OCI-LY7 (cell line): ENCODE measurements at regions not wholly inside any gene's neighbourhood (a gene's known extent, or its start where the extent isn't known, plus 50 kb on each side); places are given as distances from the start of the nearest gene placed in this dataset.

Experiments
- BruUV-seq: library from RNA; stranded (reverse); fragments of 400-500 nt; replicated peaks from 2 replicates; lab custom pipeline; 2021; lab: Mats Ljungman, UMichigan
- CTCF ChIA-PET: fragments of 300-600 bp; sonication (Branson Sonifier 250); formaldehyde crosslinking; loops from one replicate; lab custom pipeline; 2022; ENCODE audit warnings: antibody characterized with exemption; ENCODE audit not compliant: unreplicated experiment; lab: Charles Lee
- POLR2A ChIA-PET: fragments of 300-600 bp; sonication (Branson Sonifier 250); formaldehyde crosslinking; loops from one replicate; lab custom pipeline; 2022; ENCODE audit warnings: antibody characterized with exemption; lab: Charles Lee
- DNase-seq: peaks from one replicate; pipeline ENCODE4 v3.0.0-alpha.2; 2015; ENCODE audit warnings: low spot score
- H2AFZ ChIP-seq: fragments of 200-600 bp; sonication (generic), shearing (Covaris generic); 2 replicates; pipeline ENCODE4 v1.6.1; 2014; ENCODE audit warnings: mild to moderate bottlenecking, antibody characterized with exemption, low read length, moderate library complexity
- H3K27ac ChIP-seq: fragments of 200-600 bp; sonication (generic); 2 replicates; pipeline ENCODE4 v1.5.1; 2014; ENCODE audit warnings: mixed run types, low read depth, mild to moderate bottlenecking, moderate library complexity, low read length, inconsistent platforms; ENCODE audit not compliant: poor library complexity, severe bottlenecking
- H3K36me3 ChIP-seq: fragments of 200-600 bp; sonication (generic); 2 replicates; pipeline ENCODE4 v1.6.1; 2014; ENCODE audit warnings: mild to moderate bottlenecking, antibody characterized with exemption, low read length, moderate library complexity, mixed read lengths; ENCODE audit not compliant: insufficient read depth
- H3K4me1 ChIP-seq: fragments of 200-600 bp; sonication (generic); 2 replicates; pipeline ENCODE4 v1.5.1; 2014; ENCODE audit warnings: mild to moderate bottlenecking, low read length; ENCODE audit not compliant: insufficient read depth, poor library complexity, severe bottlenecking
- H3K4me2 ChIP-seq: fragments of 200-600 bp; sonication (generic); 2 replicates; pipeline ENCODE4 v1.6.1; 2014; ENCODE audit warnings: mild to moderate bottlenecking, low read length
- H3K4me3 ChIP-seq: fragments of 200-600 bp; sonication (generic); 2 replicates; pipeline ENCODE4 v1.5.1; 2014; ENCODE audit warnings: mild to moderate bottlenecking, low read depth, low read length; ENCODE audit not compliant: poor library complexity, severe bottlenecking
- H3K79me2 ChIP-seq: fragments of 200-600 bp; sonication (generic); 2 replicates; pipeline ENCODE4 v1.6.1; 2016; ENCODE audit warnings: low read depth, mild to moderate bottlenecking, low read length, moderate library complexity, mixed read lengths; ENCODE audit not compliant: insufficient read depth
- H3K9me2 ChIP-seq: fragments of 200-600 bp; sonication (generic); 2 replicates; pipeline ENCODE4 v1.6.1; 2016; ENCODE audit warnings: mild to moderate bottlenecking, low read length, mixed read lengths; ENCODE audit not compliant: insufficient read depth
- H3K9me3 ChIP-seq: fragments of 200-600 bp; sonication (generic); 2 replicates; pipeline ENCODE4 v1.6.1; 2014; ENCODE audit warnings: mild to moderate bottlenecking, mixed run types, low read length, mixed read lengths
- H4K20me1 ChIP-seq: fragments of 200-600 bp; sonication (generic); 2 replicates; pipeline ENCODE4 v1.6.1; 2014; ENCODE audit warnings: mild to moderate bottlenecking, antibody characterized with exemption, low read length, moderate library complexity, mixed read lengths; ENCODE audit not compliant: insufficient read depth
- CTCF ChIP-seq: fragments of 200-600 bp; sonication (generic); conservative IDR thresholded peaks from 2 replicates; pipeline ENCODE4 v1.5.1; 2014; ENCODE audit warnings: mild to moderate bottlenecking, antibody characterized with exemption, low read length, moderate library complexity, mixed read lengths
- EZH2phosphoT487 ChIP-seq: fragments of 200-600 bp; sonication (generic); IDR thresholded peaks from 2 replicates; pipeline ENCODE4 v1.6.1; 2018; ENCODE audit warnings: low read depth, borderline replicate concordance, mild to moderate bottlenecking, mixed run types, antibody characterized with exemption, low read length, moderate library complexity, mixed read lengths
- intact Hi-C: fragments of 100-400 bp; cut with micrococcal nuclease; formaldehyde crosslinking; loops from one replicate; pipeline ENCODE4 v1.10.0; 2022; ENCODE audit not compliant: unreplicated experiment

DNA sequence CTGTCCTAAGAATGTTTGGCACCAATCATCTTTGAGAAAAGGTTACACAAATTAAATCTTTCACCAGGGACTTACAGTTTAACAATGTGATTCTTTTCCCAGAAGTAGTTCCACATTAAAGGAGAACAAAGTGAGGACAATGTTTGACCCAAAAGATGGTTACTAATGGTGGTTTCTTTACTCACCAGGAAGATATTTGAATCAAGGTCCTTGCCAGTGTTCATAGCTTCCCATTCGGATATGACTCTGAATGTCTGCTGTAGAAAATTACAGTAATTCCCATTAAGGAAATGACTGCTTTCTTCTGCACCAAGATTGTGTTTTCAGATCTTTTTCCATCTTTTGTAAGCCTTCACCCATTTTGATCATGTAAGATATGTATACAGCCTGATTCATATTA lies 114.6 kb upstream of the ADAMTSL1 start:
- TF ChIP-seq EZH2phosphoT487: no peak
- ChIA-PET POLR2A (interaction anchor here (0.6 kb wide), 1 partner anchor 66 kb away, joined by 3 read pairs; no protein-coding TSS in a partner anchor), CTCF (no interaction called here)
- H2AFZ ChIP-seq: no peak overlapping the region
- H3K4me3 ChIP-seq: no peak overlapping the region
- intact Hi-C loops: no loop called here
- H3K9me2 ChIP-seq: no peaks in the 10 kb centered on the region
- no TSS peak for BruUV-seq
- DNase-seq: no peak
- no peaks in the 10 kb centered on the region for H3K36me3 ChIP-seq
- peaks cover 35% of the 10 kb centered on the region for H3K4me1 ChIP-seq
- H3K27ac ChIP-seq: no peak overlapping the region
- H3K4me2 ChIP-seq: no peak overlapping the region
- H4K20me1 ChIP-seq: no peaks in the 10 kb centered on the region
- H3K79me2 ChIP-seq: no peaks in the 10 kb centered on the region
- H3K9me3 ChIP-seq: no peaks in the 10 kb centered on the region

DNA sequence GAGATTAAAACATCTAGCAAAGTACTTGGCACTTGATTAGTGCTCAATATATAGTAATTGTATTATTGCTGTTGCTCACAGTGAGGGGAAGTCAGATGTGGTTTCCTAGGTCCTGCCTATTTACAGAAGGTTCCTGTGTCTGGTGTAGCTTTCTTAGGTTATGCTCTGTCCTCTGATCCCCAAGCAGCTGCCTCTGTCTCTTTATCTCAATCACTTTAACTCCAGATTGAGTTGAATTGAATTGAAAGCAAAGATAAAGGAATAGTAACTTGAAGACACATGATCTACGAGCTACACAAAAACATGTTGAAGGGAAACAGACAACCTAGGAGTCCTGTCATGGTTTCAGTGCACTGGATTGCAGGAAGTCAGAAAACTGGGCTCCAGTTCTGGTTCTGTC lies 113.9 kb upstream of the ADAMTSL1 start:
- TF ChIP-seq EZH2phosphoT487: no peak
- no peak for TF ChIP-seq CTCF
- POLR2A ChIA-PET: interaction anchor here (0.6 kb wide), 1 partner anchor 65 kb away, joined by 3 read pairs; no protein-coding TSS in a partner anchor
- Histone ChIP-seq H3K9me3 (no peaks in the 10 kb centered on the region), H4K20me1 (no peaks in the 10 kb centered on the region), H3K27ac (no peak overlapping the region), H3K9me2 (no peaks in the 10 kb centered on the region), H3K36me3 (no peaks in the 10 kb centered on the region), H3K79me2 (no peaks in the 10 kb centered on the region), H2AFZ (peak overlapping the region; percentile 84), H3K4me1 (peaks cover 42% of the 10 kb centered on the region), H3K4me3 (no peak overlapping the region), H3K4me2 (peak overlapping the region; percentile 36)
- intact Hi-C loops: no loop called here
- peak; percentile 4 for DNase-seq
- no TSS peak for BruUV-seq
- CTCF ChIA-PET: no interaction called here

DNA sequence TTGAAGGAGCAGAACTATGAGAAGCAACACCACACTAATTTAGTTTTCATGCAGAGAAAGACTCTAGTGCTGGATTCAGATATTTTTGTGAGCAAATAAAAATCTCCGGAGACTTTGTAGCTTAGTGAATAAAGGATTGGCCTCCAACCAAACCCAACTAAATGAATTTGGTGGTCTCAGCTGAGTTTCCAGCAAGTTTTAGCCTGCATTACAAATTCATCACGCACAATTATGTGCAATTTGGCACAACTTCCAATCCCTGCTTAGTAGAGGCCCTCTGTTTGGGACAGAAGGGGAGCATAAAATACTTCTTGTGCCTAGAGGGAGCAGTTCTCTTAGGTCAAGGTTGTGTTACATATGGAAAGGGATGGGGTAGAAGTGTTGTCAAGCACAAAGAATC lies 112.3 kb upstream of the ADAMTSL1 start:
- no peak overlapping the region for H3K4me2 ChIP-seq
- no TSS peak for BruUV-seq
- CTCF ChIA-PET: no interaction called here
- TF ChIP-seq CTCF (no peak), EZH2phosphoT487 (no peak)
- H3K9me2 ChIP-seq: no peaks in the 10 kb centered on the region
- no peak overlapping the region for H3K27ac ChIP-seq
- POLR2A ChIA-PET: no interaction called here
- no peaks in the 10 kb centered on the region for H3K36me3 ChIP-seq
- H4K20me1 ChIP-seq: no peaks in the 10 kb centered on the region
- H3K79me2 ChIP-seq: no peaks in the 10 kb centered on the region
- H3K9me3 ChIP-seq: no peaks in the 10 kb centered on the region
- DNase-seq: no peak
- no peak overlapping the region for H3K4me3 ChIP-seq
- peak overlapping the region; percentile 77; the same call in 1 of the 2 replicates for H2AFZ ChIP-seq
- H3K4me1 ChIP-seq: peaks cover 58% of the 10 kb centered on the region
- intact Hi-C loops: no loop called here
